Esophagus muscularis mucosa (tissue), 4 donors: ENCODE measurements at regions not wholly inside any gene's neighbourhood (a gene's known extent, or its start where the extent isn't known, plus 50 kb on each side); places are given as distances from the start of the nearest gene placed in this dataset.
A peak's percentile ranks its signal among the peaks of the same experiment; 100 is the strongest.

Experiments used
- DNase-seq: peaks from one replicate; pipeline ENCODE4 v3.0.0-alpha.2; 2017; ENCODE audit errors: extremely low spot score
- H3K27ac ChIP-seq, 4 donors: fragments of 200-600 bp; sonication (generic); replicated peaks in 1 of 4; 1 replicate in 3 of 4; 2 replicates in 1 of 4; pipeline ENCODE4 v1.5.1; 2016 to 2019; ENCODE audit warnings: mild to moderate bottlenecking in 1 of 4
- H3K27me3 ChIP-seq, 4 donors: fragments of 200-600 bp; sonication (generic); one replicate each; pipeline versions ENCODE4 v1.5.1 to v1.6.0; 2016 to 2019
- H3K36me3 ChIP-seq, 4 donors: fragments of 200-600 bp; sonication (generic); one replicate each; pipeline ENCODE4 v1.5.1; 2016 to 2019
- H3K4me1 ChIP-seq, 4 donors: fragments of 200-600 bp; sonication (generic); one replicate each; pipeline ENCODE4 v1.5.1; 2016 to 2019
- H3K4me3 ChIP-seq, 4 donors: fragments of 200-600 bp; sonication (generic); 1 replicate in 2 of 4; 2 replicates in 2 of 4; pipeline ENCODE4 v1.5.1; 2016 to 2019; ENCODE audit warnings: mild to moderate bottlenecking in 4 of 4, moderate library complexity in 1 of 4
- H3K9me3 ChIP-seq, 4 donors: fragments of 200-600 bp; sonication (generic); 1 replicate in 3 of 4; 2 replicates in 1 of 4; pipeline ENCODE4 v1.5.1; 2016 to 2019
- EP300 ChIP-seq: sonication (generic); formaldehyde crosslinking; IDR thresholded peaks from one replicate; pipeline ENCODE4 v1.6.1; 2017; ENCODE audit warnings: antibody characterized with exemption
- POLR2A ChIP-seq: fragments of 450-650 bp; IDR thresholded peaks from one replicate; pipeline ENCODE4 v1.6.1; 2017; ENCODE audit warnings: antibody characterized with exemption, moderate library complexity, mild to moderate bottlenecking, low read depth
- POLR2AphosphoS5 ChIP-seq, 2 donors: sonication (generic); formaldehyde crosslinking; IDR thresholded peaks; one replicate each; pipeline ENCODE4 v1.6.1; 2017; ENCODE audit warnings: antibody characterized with exemption in 2 of 2
- WGBS: methylation state at CpG from one replicate; pipeline ENCODE4 v1.1.5; 2018; 5-methylcytosine and 5-hydroxymethylcytosine counted together
- intact Hi-C: fragments of 100-400 bp; cut with DNase I; formaldehyde crosslinking; loops from one replicate; pipeline ENCODE4 v1.15.1; 2023
- TF ChIP-seq, protein P1 (sequence below), 3 experiments: fragments of 200-600 bp in 2 of 3; fragments of 450-650 bp in 1 of 3; sonication (generic) in 2 of 3; IDR thresholded peaks; one replicate each; pipeline ENCODE4 v1.5.1; 2017 to 2019; ENCODE audit warnings: antibody characterized with exemption in 3 of 3, mild to moderate bottlenecking in 2 of 3, moderate library complexity in 1 of 3

DNA sequence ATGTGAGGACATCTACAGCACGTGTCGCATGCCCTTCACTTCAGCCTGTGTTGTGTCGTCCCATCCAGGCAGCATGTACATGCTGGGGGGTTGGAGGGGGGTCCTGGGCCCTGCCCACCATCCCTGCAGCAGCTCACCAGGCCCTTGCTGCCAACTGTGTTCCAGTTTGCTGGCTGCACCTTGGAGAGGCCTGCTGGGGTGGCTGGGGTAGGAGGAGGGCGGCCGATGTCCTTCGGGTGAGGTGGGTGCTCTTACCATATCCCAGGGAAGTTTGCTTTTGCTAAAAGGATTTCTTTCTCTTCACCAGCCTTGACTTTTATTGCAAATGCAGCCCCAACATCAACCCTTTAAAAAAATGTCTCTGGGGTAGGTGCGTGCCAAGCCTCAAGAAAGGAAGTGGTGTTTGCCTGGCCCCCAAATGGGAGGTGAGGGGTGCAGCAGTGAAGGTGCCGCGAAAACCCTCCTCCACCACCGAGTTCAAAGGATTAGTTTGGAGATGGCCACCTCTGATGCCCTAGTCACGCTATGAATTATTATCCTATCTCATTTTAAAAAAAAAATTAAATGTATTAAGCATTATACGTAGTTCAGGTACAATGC, 165.8 kb upstream of the KLF6 start:
- DNase-seq: peak; percentile 89
- Histone ChIP-seq H3K9me3 (no peaks in the 10 kb centered on the region), H3K4me3 (no peak overlapping the region), H3K4me1 (peaks cover 0 to 13% (median 5%) of the 10 kb centered on the region in 4 donors), H3K27me3 (no peaks in the 10 kb centered on the region), H3K36me3 (no peaks in the 10 kb centered on the region), H3K27ac (no peak overlapping the region)
- intact Hi-C loops: no loop called here
- TF ChIP-seq POLR2A (no peak), POLR2AphosphoS5 (IDR thresholded peaks at IDR 0.05) (no peak), EP300 (no peak)
- TF ChIP-seq, protein P1, sequence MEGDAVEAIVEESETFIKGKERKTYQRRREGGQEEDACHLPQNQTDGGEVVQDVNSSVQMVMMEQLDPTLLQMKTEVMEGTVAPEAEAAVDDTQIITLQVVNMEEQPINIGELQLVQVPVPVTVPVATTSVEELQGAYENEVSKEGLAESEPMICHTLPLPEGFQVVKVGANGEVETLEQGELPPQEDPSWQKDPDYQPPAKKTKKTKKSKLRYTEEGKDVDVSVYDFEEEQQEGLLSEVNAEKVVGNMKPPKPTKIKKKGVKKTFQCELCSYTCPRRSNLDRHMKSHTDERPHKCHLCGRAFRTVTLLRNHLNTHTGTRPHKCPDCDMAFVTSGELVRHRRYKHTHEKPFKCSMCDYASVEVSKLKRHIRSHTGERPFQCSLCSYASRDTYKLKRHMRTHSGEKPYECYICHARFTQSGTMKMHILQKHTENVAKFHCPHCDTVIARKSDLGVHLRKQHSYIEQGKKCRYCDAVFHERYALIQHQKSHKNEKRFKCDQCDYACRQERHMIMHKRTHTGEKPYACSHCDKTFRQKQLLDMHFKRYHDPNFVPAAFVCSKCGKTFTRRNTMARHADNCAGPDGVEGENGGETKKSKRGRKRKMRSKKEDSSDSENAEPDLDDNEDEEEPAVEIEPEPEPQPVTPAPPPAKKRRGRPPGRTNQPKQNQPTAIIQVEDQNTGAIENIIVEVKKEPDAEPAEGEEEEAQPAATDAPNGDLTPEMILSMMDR (IDR thresholded peaks at IDR 0.05): no peak
- WGBS: 93% methylated on average over 12 of the region's 12 CpGs

DNA sequence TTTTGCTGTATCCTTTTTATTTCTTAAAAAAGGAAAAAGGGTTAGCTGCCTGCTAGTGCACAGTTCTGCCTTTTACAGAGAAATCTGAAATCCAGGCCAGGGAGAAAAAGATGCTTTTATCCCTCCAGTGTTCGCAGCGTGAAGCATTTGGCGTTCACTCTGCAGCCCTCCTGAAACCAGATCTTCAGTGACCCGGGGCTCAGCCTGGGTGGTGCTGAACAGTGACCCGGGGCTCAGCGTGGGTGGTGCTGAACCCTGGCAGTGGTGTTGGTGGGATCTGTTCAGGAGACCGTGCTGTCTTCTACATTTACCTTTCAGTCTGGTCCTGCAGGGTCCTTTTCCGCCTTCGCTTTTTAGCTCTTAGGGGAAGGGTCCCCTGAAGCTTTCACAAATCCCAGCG, 164.7 kb upstream of the KLF6 start:
- no peak for TF ChIP-seq POLR2A
- no peak for TF ChIP-seq POLR2AphosphoS5 (IDR thresholded peaks at IDR 0.05)
- TF ChIP-seq, protein P1 (IDR thresholded peaks at IDR 0.05): no peak
- TF ChIP-seq EP300: no peak
- intact Hi-C loops: no loop called here
- peak; percentile 64 for DNase-seq
- Histone ChIP-seq H3K36me3 (no peaks in the 10 kb centered on the region), H3K27ac (no peak overlapping the region), H3K9me3 (no peaks in the 10 kb centered on the region), H3K27me3 (no peaks in the 10 kb centered on the region), H3K4me3 (no peak overlapping the region), H3K4me1 (peaks cover 0 to 20% (median 10%) of the 10 kb centered on the region in 4 donors)
- 90% methylated on average over 10 of the region's 10 CpGs for WGBS

DNA sequence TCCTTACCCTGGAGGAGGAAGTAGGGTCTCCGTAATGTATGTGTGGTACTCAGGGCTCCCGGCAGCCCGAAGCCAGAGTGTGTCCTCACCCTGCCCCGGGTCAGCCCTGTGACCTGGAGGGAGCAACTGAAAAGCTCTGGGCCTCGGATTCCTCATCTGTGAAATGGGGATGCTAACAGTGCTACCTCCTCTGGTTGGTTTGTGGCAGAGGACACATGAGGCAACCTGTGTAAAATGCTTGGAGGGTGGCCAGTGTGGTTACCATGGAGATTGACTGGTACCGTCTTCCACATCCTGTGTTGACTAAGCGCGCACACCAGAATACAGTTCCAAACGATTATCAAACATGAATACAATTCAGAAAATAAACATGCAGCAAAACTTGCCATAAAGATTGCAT, 163.8 kb upstream of the KLF6 start:
- TF ChIP-seq, protein P1 (IDR thresholded peaks at IDR 0.05): no peak
- no peak for TF ChIP-seq EP300
- peak in 1 of 2 donors; percentile 4 for TF ChIP-seq POLR2AphosphoS5 (IDR thresholded peaks at IDR 0.05)
- H3K36me3 ChIP-seq: no peaks in the 10 kb centered on the region
- no peaks in the 10 kb centered on the region for H3K9me3 ChIP-seq
- peaks cover 0 to 20% (median 10%) of the 10 kb centered on the region in 4 donors for H3K4me1 ChIP-seq
- H3K27me3 ChIP-seq: no peaks in the 10 kb centered on the region
- DNase-seq: no peak
- H3K4me3 ChIP-seq: no peak overlapping the region
- H3K27ac ChIP-seq: no peak overlapping the region
- 73% methylated on average over 9 of the region's 9 CpGs for WGBS
- intact Hi-C loops: no loop called here

DNA sequence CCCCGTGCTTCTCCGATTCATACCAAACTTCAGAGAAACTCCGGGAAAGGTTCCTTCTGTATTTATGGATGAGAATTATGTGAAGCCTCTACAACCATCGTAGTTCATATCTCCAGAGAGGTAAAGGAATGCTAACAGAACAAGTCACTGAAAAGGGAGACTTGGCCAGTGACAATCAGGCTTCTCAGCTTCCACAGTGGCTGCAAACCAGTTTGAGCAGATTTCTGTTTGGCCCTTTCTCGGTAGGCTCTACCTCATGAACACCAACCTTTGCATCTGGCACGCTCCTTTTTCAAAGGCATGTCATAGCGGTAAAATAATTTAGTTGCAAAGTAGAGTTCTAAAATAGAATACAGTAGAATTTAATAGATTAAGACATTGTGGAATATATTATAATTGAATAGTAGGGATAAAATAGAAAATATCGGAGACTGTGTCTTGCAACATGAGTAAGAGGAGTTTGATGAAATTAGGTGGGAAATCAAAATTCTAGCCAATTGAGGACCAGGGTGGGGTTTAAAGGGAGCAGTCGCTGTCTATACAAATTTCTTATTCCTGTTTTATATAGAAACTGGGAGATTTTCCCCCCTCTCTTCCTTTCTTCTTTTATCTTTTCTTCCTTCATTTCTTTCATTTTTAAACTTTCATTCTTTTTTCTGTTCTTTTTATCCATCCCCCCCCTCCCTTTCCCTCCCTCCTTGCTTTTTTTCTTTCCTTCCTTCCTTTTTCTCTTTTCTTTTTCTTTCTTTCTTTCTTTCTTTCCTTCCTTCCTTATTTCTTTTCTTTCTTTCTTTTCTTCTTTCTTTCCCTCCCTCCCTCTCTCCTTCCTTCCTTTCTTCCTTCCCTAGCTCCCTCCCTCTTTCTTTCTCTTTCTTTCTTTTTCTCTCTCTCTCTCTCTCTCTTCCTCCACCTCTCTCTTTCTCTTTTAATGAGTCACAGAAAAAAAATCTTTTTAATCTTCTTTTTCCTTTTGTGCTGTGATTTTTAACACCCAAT, 161.5 kb upstream of the KLF6 start:
- TF ChIP-seq POLR2AphosphoS5 (IDR thresholded peaks at IDR 0.05): no peak
- no peak for TF ChIP-seq POLR2A
- no peak for TF ChIP-seq EP300
- TF ChIP-seq, protein P1 (IDR thresholded peaks at IDR 0.05): no peak
- DNase-seq: no peak
- intact Hi-C loops: no loop called here
- Histone ChIP-seq H3K4me1 (peaks cover 0 to 20% (median 10%) of the 10 kb centered on the region in 4 donors), H3K27me3 (no peaks in the 10 kb centered on the region), H3K9me3 (no peaks in the 10 kb centered on the region), H3K4me3 (no peak overlapping the region), H3K27ac (peak overlapping the region; percentile 47 to 68 (median 53)), H3K36me3 (no peaks in the 10 kb centered on the region)
- WGBS: 62% methylated on average over 9 of the region's 9 CpGs
